ENCODE measurements at regions not wholly inside any gene's neighbourhood (a gene's known extent, or its start where the extent isn't known, plus 50 kb on each side); places are given as distances from the start of the nearest gene placed in this dataset.

- Histone ChIP-seq H4K20me1 (ENCODE audit: insufficient read depth, low read length) (no peaks in the 10 kb centered on the region), H3K14ac (replicated peaks; ENCODE audit: low read depth, low read length) (no peak overlapping the region), H3K9ac (ENCODE audit: low read depth, low read length) (no peak overlapping the region), H3K9me1 (ENCODE audit: insufficient read depth, low read length) (no peaks in the 10 kb centered on the region), H2AK9ac (replicated peaks; ENCODE audit: low read depth, low read length, poor library complexity) (no peak overlapping the region), H3K9me3 (ENCODE audit: control insufficient read depth, insufficient read depth, low read length) (peaks cover 4% of the 10 kb centered on the region; the same call in 1 of the 2 replicates), H2AK5ac (ENCODE audit: low read depth, low read length) (no peak overlapping the region), H3K27me3 (ENCODE audit: control insufficient read depth, insufficient read depth, low read length) (no peaks in the 10 kb centered on the region), H4K91ac (ENCODE audit: insufficient read depth, low read depth, low read length) (no peak overlapping the region), H2BK20ac (ENCODE audit: low read depth, low read length) (no peak overlapping the region), H2BK15ac (ENCODE audit: low read depth, low read length) (no peak overlapping the region), H2BK120ac (ENCODE audit: low read depth, low read length) (no peak overlapping the region), H3K23ac (ENCODE audit: low read depth, low read length) (no peak overlapping the region), H3K18ac (ENCODE audit: low read depth, low read length) (no peak overlapping the region), H3K56ac (ENCODE audit: extremely low read depth, insufficient read depth, low read length) (no peak overlapping the region), H3K4me3 (ENCODE audit: insufficient read depth, low read depth, low read length) (no peak overlapping the region), H2BK5ac (ENCODE audit: low read depth, low read length, poor library complexity, severe bottlenecking) (no peak overlapping the region), H3K4me2 (ENCODE audit: low read depth, low read length) (no peak overlapping the region), H2AFZ (replicated peaks; ENCODE audit: low read length, poor library complexity) (no peak overlapping the region), H3K27ac (ENCODE audit: insufficient read depth, low read length) (no peak overlapping the region), H4K8ac (ENCODE audit: low read depth in 2 of 2, low read length in 2 of 2) (no peak overlapping the region), H3K36me3 (ENCODE audit: control insufficient read depth, insufficient read depth, low read length) (no peaks in the 10 kb centered on the region), H3K79me1 (ENCODE audit: low read depth in 1 of 2, low read length in 2 of 2) (no peaks in the 10 kb centered on the region), H4K5ac (ENCODE audit: low read depth, low read length) (no peak overlapping the region), H3K4me1 (ENCODE audit: control insufficient read depth, insufficient read depth, low read length) (no peaks in the 10 kb centered on the region), H3K4ac (ENCODE audit: low read depth, low read length) (no peak overlapping the region)
- ATAC-seq (ENCODE audit: low read depth) (no peak), DNase-seq (no peak)
- BruUV-seq (replicated peaks), result no TSS peak
- dilution Hi-C loops (cut with HindIII; ENCODE audit: low sequenced_read_pairs, unreplicated experiment) (no loop called here), intact Hi-C loops (cut with micrococcal nuclease) (no loop called here), in situ Hi-C loops (cut with MboI; ENCODE audit: low sequenced_read_pairs) (no loop called here)
- TF ChIP-seq CEBPB (IDR thresholded peaks at IDR 0.05; ENCODE audit: low read depth, low read length) (0 out of 2 replicates have a peak, but pooled peaks have one; percentile 5), ELK1 (IDR thresholded peaks at IDR 0.05; ENCODE audit: borderline replicate concordance, low read depth, low read length) (no peak)
- CTCF ChIA-PET, result no interaction called here
- WGBS, 2 experiments (ENCODE audit: extremely low coverage in 2 of 2, insufficient read length in 1 of 2), result no CpG with 5 or more reads among the region's 2 CpGs
- POLR2A ChIA-PET (ENCODE audit: unreplicated experiment), result interaction anchor here (0.6 kb wide), 1 partner anchor 334 kb away, joined by 3 read pairs; no protein-coding TSS in a partner anchor
Observed at GRCh38 chr4:166257276-166257675, 384.2 kb downstream of the TLL1 start.

All from IMR-90 (cell line).